Mesendoderm (in vitro differentiated cells): ENCODE measurements at regions not wholly inside any gene's neighbourhood (a gene's known extent, or its start where the extent isn't known, plus 50 kb on each side); places are given as distances from the start of the nearest gene placed in this dataset.

Experiments used
- DNase-seq: peaks from one replicate; pipeline ENCODE4 v3.0.0; 2013
- H2AK5ac ChIP-seq: 2 replicates; pipeline ENCODE4 v1.6.1; 2013; ENCODE audit warnings: low read length, inconsistent platforms
- H2BK120ac ChIP-seq: 2 replicates; pipeline ENCODE4 v1.6.1; 2013; ENCODE audit warnings: low read depth, mild to moderate bottlenecking, low read length, moderate library complexity, mixed read lengths
- H2BK15ac ChIP-seq: replicated peaks from 2 replicates; pipeline ENCODE4 v1.6.1; 2013; ENCODE audit warnings: low read depth, mild to moderate bottlenecking, moderate library complexity
- H2BK5ac ChIP-seq: 2 replicates; pipeline ENCODE4 v1.6.1; 2013; ENCODE audit warnings: low read length, inconsistent platforms
- H3K18ac ChIP-seq: 2 replicates; pipeline ENCODE4 v1.6.1; 2013; ENCODE audit warnings: mild to moderate bottlenecking, low read length, mixed read lengths
- H3K23ac ChIP-seq: one replicate; pipeline ENCODE4 v1.6.1; 2013; ENCODE audit warnings: low read length
- H3K27ac ChIP-seq: 2 replicates; pipeline ENCODE4 v1.5.1; 2013; ENCODE audit warnings: low read depth, mild to moderate bottlenecking, inconsistent platforms, low read length, moderate library complexity
- H3K27me3 ChIP-seq: 2 replicates; pipeline ENCODE4 v1.6.1; 2013; ENCODE audit warnings: low read length, control low read depth, mild to moderate bottlenecking, inconsistent platforms; ENCODE audit not compliant: insufficient read depth, poor library complexity
- H3K36me3 ChIP-seq: 2 replicates; pipeline ENCODE4 v1.6.1; 2013; ENCODE audit warnings: low read length, inconsistent platforms; ENCODE audit not compliant: control insufficient read depth, insufficient read depth
- H3K4ac ChIP-seq: one replicate; pipeline ENCODE4 v1.6.1; 2013; ENCODE audit warnings: low read depth, mild to moderate bottlenecking, low read length, moderate library complexity
- H3K4me1 ChIP-seq: 2 replicates; pipeline ENCODE4 v1.6.1; 2013; ENCODE audit warnings: low read depth, low read length, inconsistent platforms; ENCODE audit not compliant: control insufficient read depth
- H3K4me2 ChIP-seq: 2 replicates; pipeline ENCODE4 v1.6.1; 2013; ENCODE audit warnings: low read length
- H3K4me3 ChIP-seq: 2 replicates; pipeline ENCODE4 v1.5.1; 2013; ENCODE audit warnings: mild to moderate bottlenecking, low read length
- H3K56ac ChIP-seq: one replicate; pipeline ENCODE4 v1.6.1; 2013; ENCODE audit warnings: low read length
- H3K79me1 ChIP-seq: 2 replicates; pipeline ENCODE4 v1.6.1; 2013; ENCODE audit warnings: low read length, inconsistent platforms
- H3K79me2 ChIP-seq: 2 replicates; pipeline ENCODE4 v1.6.1; 2013; ENCODE audit warnings: mild to moderate bottlenecking, low read length; ENCODE audit not compliant: control insufficient read depth, insufficient read depth
- H3K9ac ChIP-seq: 2 replicates; pipeline ENCODE4 v1.6.1; 2013; ENCODE audit warnings: low read length, inconsistent platforms
- H4K5ac ChIP-seq: one replicate; pipeline ENCODE4 v1.6.1; 2013; ENCODE audit warnings: low read length
- H4K8ac ChIP-seq: one replicate; pipeline ENCODE4 v1.6.1; 2013; ENCODE audit warnings: low read depth, mild to moderate bottlenecking, control low read depth, low read length, moderate library complexity
- WGBS: extraction: QIAGEN DNeasy Blood & Tissue Kit; methylation state at CpG from one replicate; pipeline ENCODE4 v1.1.7; 2013; ENCODE audit warnings: low lambda C conversion rate, missing lambda C conversion rate; ENCODE audit not compliant: insufficient coverage; ENCODE audit errors: extremely low coverage; 5-methylcytosine and 5-hydroxymethylcytosine counted together

DNA sequence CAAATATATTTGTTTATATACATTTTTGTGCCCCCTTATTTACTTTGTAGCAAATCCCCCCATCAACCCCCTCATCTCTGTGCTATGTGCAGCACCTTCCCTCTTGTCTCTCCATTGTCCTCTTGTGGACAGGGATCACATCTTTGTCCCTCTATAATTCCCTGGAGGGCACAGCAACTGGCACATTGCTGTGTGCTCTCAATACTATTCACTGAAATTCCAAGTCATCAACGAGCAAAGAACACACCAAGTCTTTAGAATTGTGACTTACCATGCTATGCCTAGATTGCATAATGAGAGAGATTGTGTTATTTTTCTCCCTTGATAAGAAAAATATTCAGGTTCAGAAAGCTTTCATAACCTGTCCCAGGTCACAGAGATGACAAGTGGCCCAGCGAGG lies 54.6 kb upstream of the ACAN start:
- Histone ChIP-seq H3K4ac (no peak overlapping the region), H2BK120ac (no peak overlapping the region), H4K8ac (no peak overlapping the region), H2BK5ac (no peak overlapping the region), H3K4me1 (peaks cover 3% of the 10 kb centered on the region), H2BK15ac (no peak overlapping the region), H3K79me1 (no peaks in the 10 kb centered on the region), H4K5ac (no peak overlapping the region), H3K4me2 (no peak overlapping the region), H3K36me3 (no peaks in the 10 kb centered on the region), H3K27ac (no peak overlapping the region), H3K9ac (no peak overlapping the region), H3K27me3 (no peaks in the 10 kb centered on the region), H2AK5ac (no peak overlapping the region), H3K4me3 (no peak overlapping the region), H3K79me2 (no peaks in the 10 kb centered on the region), H3K56ac (no peak overlapping the region), H3K18ac (no peak overlapping the region), H3K23ac (no peak overlapping the region)
- no peak for DNase-seq
- no CpG with 5 or more reads among the region's 2 CpGs for WGBS

DNA sequence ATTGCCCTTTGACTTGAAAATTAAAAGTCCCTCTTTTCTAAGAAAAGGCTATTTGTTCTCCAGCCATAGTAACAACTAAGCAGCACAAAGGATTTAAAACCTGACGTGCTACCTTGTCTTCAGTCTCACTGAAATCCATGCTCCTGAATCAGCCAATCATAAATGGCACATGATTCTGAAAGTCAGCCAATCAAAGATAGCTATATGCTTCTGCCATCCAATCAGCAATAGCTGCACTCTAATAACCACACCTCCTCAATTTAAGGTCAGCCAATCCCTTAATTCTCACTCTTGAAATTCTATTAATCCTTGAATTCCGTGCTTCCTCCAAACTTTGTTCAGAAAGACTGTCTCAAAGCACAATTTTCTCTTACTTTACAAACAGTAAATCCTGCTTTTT lies 53.5 kb upstream of the ACAN start:
- no peak overlapping the region for H3K9ac ChIP-seq
- no peak overlapping the region for H2AK5ac ChIP-seq
- no peaks in the 10 kb centered on the region for H3K79me2 ChIP-seq
- H2BK5ac ChIP-seq, result no peak overlapping the region
- no peak overlapping the region for H2BK120ac ChIP-seq
- H3K79me1 ChIP-seq, result no peaks in the 10 kb centered on the region
- no peak overlapping the region for H2BK15ac ChIP-seq
- H4K5ac ChIP-seq, result no peak overlapping the region
- no peak overlapping the region for H3K4me3 ChIP-seq
- no peaks in the 10 kb centered on the region for H3K36me3 ChIP-seq
- no peak overlapping the region for H3K27ac ChIP-seq
- H3K4ac ChIP-seq, result no peak overlapping the region
- no peak for DNase-seq
- H3K56ac ChIP-seq, result no peak overlapping the region
- WGBS, result no CpG with 5 or more reads among the region's 2 CpGs
- H4K8ac ChIP-seq, result no peak overlapping the region
- H3K4me1 ChIP-seq, result peaks cover under 1% of the 10 kb centered on the region
- H3K18ac ChIP-seq, result no peak overlapping the region
- H3K4me2 ChIP-seq, result no peak overlapping the region
- H3K27me3 ChIP-seq, result no peaks in the 10 kb centered on the region
- no peak overlapping the region for H3K23ac ChIP-seq

DNA sequence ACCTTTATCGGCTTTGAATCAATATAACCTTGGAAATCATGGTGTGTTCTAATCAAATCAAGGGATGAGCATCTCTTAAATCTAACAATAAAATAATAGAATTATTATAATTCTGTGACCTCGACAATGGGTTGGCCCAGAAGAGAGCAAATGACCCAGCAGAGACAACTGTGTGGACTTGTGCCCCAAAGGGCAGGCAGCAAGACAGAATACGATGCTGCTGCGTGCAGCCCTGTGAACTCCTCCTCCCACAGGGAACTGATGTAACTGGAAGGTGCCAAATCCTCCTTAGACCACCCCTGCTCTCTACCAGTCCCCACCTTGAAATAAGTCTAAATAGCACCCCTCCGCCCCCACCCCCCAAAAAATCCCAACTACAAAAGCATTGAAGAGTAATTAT lies 50.7 kb upstream of the ACAN start:
- H2BK15ac ChIP-seq, result no peak overlapping the region
- H4K8ac ChIP-seq, result no peak overlapping the region
- H3K56ac ChIP-seq, result no peak overlapping the region
- H3K4ac ChIP-seq, result no peak overlapping the region
- no peak overlapping the region for H3K23ac ChIP-seq
- no peaks in the 10 kb centered on the region for H3K79me2 ChIP-seq
- H3K79me1 ChIP-seq, result no peaks in the 10 kb centered on the region
- H3K27me3 ChIP-seq, result no peaks in the 10 kb centered on the region
- H4K5ac ChIP-seq, result no peak overlapping the region
- H3K27ac ChIP-seq, result no peak overlapping the region
- WGBS, result no CpG with 5 or more reads among the region's 5 CpGs
- no peak overlapping the region for H2BK120ac ChIP-seq
- no peak overlapping the region for H3K18ac ChIP-seq
- no peak overlapping the region for H2AK5ac ChIP-seq
- H3K4me1 ChIP-seq, result no peaks in the 10 kb centered on the region
- no peaks in the 10 kb centered on the region for H3K36me3 ChIP-seq
- H3K9ac ChIP-seq, result no peak overlapping the region
- H2BK5ac ChIP-seq, result no peak overlapping the region
- H3K4me2 ChIP-seq, result no peak overlapping the region
- no peak overlapping the region for H3K4me3 ChIP-seq
- DNase-seq, result no peak

DNA sequence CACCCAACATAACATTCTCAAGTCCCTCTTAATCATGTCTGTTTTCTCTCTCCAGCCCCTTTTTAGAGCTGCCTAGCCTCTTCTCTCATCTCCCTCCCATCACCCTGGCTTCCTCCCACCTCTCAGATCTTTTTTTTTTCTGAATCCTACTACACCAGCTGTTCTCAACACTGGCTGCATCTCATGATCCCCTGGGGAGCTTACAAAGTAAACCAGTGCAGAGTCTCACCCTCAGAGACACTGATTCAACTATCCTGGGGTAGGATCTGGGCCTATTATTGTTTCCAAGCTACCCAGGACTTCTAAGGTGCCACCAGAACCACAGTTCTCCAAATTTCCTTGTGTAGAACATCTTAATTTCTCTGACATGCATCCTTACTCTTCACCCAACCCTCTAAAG lies 50.3 kb upstream of the ACAN start:
- Histone ChIP-seq H3K4me2 (no peak overlapping the region), H2BK15ac (no peak overlapping the region), H2BK120ac (no peak overlapping the region), H2AK5ac (no peak overlapping the region), H3K56ac (no peak overlapping the region), H3K36me3 (no peaks in the 10 kb centered on the region), H4K5ac (no peak overlapping the region), H3K79me2 (no peaks in the 10 kb centered on the region), H3K4ac (no peak overlapping the region), H3K4me1 (no peaks in the 10 kb centered on the region), H3K23ac (no peak overlapping the region), H3K18ac (no peak overlapping the region), H3K27me3 (no peaks in the 10 kb centered on the region), H3K9ac (no peak overlapping the region), H4K8ac (no peak overlapping the region), H3K4me3 (no peak overlapping the region), H3K79me1 (no peaks in the 10 kb centered on the region), H2BK5ac (no peak overlapping the region), H3K27ac (no peak overlapping the region)
- DNase-seq, result no peak
